ENCODE measurements at regions not wholly inside any gene's neighbourhood (a gene's known extent, or its start where the extent isn't known, plus 50 kb on each side); places are given as distances from the start of the nearest gene placed in this dataset.
"Not testable (repeated sequence)": the region's sequence is repeated elsewhere in the genome, so short reads cannot be mapped to it uniquely, and the experiment has no call there.

DNA sequence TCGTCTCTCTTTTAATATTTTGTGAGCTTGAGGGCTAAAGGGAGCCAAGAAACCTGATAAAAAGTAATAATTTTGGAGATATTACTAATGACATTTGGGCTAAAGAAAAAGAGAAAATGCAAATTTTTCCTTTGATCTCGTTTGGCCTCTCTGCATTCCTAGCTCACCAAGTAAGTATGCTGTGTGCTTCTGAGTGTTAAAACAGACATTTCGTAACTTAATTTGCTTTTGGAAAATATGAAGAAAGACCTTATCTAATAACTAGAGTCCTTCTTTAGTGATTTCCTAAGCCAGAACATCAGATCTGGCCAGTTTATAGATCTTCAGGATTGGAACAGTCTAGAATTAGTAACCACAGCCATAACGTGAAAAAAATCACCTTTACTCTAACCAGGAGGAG, 872.9 kb upstream of the SLC35B3 start:
- no peak for DNase-seq (ENCODE audit: low spot score)

DNA sequence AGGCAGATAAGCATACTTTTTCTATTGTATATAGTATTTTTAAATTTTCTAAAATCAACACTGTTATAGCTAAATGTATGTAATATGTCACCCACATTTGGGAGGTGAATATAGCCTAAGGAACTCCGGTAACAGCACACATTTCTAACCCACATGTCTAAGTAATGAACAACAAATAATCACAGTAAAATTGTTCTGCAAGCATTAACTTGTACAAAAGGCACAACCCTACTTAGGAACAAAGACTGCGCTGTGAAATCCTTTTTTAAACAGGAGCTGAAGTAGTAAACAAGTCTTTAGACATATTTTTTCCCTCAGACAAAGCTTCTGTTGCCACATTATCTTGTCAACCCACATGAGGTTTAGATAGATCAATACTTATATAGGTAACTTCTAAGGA, 872.4 kb upstream of the SLC35B3 start:
- DNase-seq (ENCODE audit: low spot score) = no peak

DNA sequence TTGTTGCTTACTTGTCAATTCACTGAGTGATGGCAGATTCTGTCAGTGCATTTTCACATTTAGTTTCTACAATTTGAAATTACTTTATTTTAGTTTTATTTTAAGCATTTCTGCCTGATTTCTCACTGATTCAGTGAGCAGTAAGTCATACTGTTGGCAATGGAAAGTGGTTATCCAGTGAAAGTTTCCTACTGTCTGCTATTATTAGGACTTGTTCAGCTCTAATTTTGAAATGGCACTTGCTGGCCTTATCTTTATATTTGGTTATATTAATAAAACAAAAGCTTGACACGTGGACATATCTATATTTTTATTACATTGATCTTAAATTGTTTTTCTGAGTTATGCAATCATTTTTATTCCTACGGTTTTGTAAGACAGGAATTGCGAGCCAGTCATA, 871.8 kb upstream of the SLC35B3 start:
- no peak for DNase-seq (ENCODE audit: low spot score)

DNA sequence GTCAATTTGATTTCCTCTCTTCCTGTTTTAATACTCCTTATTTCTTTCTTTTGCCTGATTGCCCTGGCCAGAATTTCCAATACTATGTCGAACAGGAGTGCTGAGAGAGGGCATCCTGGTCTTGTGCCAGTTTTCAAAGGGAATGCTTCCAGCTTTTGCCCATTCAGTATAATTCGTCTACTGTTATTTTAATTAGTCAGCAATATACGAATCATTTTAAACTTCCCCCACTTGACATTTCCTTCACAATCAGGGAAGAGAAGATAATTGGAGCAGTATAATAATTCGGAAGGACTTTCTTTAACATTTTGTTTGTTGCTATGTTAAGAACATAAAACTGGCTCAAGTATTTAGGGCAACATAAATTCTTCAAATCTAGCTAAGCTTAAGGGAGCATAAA, 860.3 kb upstream of the SLC35B3 start:
- DNase-seq (ENCODE audit: low spot score) = no peak

DNA sequence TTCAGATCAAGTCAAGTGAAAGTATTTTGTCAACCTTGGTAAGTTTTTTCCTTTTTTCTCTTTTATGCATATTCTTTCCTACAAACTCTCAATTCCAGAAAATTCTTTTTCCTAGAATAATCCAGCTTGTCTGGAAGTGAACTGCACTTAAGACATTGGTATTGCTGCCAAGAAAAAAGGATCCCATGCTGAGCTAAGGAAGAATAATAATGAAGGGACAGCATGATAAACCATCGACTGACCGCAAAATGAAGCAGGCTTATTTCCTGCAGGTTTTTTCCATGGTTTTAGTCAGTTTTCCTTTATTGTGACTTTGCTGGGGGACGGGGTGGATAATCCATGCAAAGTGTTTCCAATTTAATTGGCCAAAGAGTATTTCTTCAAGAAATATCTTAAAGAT, 857.6 kb upstream of the SLC35B3 start:
- DNase-seq (ENCODE audit: low spot score) = no peak

DNA sequence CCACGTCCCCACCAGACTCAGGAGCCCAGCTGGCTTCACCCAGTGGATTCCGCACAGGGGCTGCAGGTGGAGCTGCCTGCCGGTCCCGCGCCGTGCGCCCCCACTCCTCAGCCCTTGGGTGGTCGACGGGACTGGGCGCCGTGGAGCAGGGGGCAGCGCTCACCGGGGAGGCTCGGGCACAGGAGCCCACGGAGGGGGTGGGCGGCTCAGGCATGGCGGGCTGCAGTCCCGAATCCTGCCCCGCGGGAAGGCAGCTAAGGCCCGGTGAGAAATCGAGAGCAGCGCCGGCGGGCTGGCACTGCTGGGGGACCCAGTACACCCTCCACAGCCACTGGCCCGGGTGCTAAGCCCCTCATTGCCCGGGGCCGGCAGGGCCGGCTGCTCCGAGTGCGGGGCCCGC, 855.0 kb upstream of the SLC35B3 start:
- not testable (repeated sequence) for DNase-seq (ENCODE audit: low spot score)

DNA sequence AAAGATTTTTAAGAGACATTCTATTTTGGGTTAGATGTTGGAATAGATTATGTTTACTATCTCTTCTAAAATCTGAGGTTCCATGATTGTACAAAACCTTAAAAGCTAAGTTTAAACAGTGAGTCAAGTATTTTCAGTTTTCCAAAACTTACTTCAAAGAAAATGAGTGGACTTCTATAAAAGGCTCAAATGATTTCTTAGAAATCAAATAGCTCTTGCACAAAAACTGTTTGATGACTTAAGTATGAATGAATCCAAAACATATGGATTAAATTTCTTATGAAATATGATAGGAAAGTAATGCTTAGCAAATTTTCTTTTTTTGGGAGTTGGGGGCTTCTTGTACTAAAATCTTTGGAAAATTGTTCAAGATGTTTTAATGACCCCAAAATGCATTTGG, 837.3 kb upstream of the SLC35B3 start:
- DNase-seq (ENCODE audit: low spot score) = no peak

DNA sequence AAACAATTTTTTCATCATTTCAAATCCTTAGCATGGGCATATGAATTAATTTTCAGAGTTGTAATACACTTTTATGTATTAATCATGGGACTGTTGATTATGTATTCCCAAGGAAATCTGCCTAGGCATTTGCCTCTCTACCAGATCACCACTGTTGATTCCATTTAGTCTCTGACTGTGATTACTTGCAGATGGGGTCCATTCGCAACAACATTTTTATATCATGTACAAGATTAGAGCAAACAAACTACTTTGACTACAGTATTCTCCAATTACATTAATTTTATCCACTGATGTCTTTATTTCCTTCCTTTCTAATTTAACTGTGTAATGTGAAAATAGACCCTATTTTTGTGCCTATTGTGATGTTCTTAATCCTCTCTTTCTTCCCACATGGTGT, 831.4 kb upstream of the SLC35B3 start:
- DNase-seq (ENCODE audit: low spot score) = no peak

DNA sequence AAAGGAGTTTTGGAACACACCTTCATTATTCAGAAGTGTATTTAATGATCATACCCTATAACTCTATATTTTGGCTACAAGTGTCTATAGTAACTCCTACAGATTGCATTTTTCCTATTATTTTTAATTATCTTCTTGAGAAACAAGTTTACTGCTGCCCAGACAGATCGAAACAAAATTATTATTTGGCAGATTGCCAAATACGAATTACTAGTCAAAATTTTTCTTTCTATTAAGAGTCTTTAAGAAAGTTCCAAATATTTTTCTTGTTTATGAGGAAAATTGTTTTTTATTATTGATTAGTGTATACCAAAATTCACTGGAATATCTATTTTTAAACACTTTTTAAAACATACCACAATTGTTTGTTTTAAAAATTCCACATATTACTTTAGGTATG, 821.9 kb upstream of the SLC35B3 start:
- no peak for DNase-seq (ENCODE audit: low spot score)

DNA sequence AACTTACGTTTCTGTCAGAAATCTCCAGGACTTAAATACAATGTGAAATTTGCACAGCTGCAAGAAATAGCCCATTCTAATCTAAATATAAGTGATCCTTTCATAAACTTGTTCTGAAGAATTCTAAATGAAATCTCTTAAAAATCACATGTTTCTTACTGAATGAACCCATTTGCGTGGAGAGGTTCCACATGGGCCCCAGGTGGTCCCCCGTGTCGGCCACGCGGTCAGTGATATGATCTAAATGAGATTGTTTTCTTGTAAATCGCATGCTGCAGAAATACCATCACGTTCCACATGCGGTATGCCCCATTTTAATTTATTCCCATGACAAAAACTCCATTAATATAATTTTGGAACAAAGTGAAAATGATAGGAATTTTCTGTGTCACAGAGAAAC, 818.9 kb upstream of the SLC35B3 start:
- DNase-seq (ENCODE audit: low spot score) = no peak

DNA sequence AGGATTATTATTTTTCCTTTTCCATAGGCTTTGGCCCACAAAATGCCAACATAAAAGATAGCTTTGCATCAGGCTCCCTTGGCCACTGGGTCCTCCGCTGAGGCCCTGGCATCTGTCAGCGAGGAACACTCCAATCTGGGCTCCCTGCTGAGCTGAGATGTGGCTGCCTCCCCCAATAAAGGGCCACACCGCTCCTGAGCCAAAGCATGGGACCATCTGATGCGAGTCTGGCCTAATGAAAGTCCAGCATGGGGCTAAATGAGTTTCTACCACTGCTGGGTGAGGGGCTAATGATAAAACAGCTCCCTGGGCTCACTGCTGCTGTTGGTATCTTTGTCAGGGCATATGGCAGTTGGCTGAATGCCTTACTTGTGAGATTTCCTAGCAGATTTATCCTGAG, 817.5 kb upstream of the SLC35B3 start:
- no peak for DNase-seq (ENCODE audit: low spot score)

DNA sequence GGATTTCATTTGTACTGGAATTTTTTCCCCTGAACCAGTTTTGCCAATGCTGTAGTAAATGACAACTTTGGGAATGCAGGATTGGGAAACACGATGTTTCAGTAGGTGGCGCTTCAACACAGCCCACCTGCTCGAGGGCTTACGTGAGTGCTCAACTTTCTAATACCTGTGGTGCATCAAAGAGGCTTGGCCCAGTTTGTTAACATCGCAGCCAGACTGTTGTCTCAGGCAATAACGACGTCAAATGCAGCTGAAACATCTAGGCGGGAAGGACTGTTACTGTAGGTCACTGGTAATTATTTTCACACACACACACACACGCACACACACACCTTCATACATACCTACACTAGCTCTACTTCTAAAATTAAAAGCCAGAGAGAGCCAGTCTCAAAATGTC, 815.5 kb upstream of the SLC35B3 start:
- peak; percentile 45 for DNase-seq (ENCODE audit: low spot score)

DNA sequence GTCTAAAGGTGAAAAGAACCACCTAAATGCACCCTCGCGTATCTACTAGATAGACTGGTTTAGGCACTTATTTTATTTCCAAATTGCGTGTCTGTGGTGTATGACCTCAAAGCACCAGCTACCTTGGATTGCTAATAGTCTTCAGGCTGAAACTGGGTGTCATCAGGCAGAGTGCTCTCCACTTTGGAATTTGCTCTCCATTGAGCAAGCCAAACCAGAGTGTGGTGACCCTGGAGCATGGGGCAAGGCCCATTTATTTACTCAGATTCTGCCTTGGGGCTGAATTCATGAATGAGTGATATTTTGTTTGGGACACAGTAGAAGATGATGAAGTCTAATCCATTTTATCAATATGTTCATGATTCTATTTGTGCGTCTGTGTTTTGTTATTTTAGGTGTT, 812.8 kb upstream of the SLC35B3 start:
- DNase-seq (ENCODE audit: low spot score) = no peak

DNA sequence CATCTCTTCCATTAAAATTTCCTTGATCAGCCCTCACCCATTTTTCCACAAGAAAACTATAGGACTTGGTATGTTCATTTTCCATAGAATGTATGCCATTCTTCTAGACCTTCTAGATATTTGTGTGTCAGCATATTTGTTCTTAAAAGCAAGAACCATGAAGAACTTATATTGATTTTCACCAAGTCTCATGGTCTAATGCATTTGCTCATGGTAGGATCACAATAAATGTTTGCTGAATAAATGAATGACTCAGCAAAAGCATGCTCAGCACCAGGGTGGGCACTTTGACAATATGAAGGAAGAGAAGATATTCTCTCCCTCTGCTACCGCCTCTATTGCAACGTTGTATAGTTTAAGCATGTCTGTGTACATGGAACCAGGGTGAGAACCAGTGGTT, 805.5 kb upstream of the SLC35B3 start:
- no peak for DNase-seq (ENCODE audit: low spot score)

DNA sequence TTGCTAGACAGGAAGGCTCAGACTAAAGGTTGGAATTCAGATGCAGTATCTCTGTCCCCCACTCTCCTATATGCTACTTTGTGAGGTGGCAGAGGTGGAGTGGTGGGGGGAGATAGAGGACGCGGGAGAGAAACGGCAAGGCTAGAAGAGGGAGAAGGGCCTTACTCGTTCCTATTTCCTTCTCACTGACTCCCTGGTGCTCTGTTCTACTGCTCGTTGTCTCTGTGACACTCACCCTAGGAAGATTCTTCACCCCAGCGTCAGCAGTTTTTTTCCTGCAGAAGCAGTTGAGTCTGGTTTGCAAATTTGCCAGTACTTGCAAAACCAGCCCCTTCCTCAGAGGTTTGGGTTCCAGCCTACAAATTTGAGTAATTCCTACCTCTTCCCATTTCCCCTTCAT, 801.1 kb upstream of the SLC35B3 start:
- no peak for DNase-seq (ENCODE audit: low spot score)

DNA sequence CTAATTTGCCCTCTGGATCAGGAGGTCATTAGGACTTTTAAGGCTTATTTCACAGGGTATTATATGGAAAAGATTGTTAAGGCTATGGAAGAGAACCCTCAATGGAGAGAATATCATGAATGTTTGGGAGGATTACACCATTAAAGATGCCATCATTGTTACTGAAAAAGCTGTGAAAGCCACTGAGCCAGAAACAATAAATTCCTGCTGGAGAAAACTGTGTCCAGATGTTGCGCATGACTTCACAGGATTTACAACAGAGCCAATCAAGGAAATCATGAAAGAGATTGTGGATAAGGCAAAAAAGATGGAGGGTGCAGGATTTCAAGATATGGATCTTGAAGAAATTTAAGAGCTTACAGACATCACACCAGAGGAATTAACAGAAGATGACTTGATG, 798.3 kb upstream of the SLC35B3 start:
- DNase-seq (ENCODE audit: low spot score) = no peak

DNA sequence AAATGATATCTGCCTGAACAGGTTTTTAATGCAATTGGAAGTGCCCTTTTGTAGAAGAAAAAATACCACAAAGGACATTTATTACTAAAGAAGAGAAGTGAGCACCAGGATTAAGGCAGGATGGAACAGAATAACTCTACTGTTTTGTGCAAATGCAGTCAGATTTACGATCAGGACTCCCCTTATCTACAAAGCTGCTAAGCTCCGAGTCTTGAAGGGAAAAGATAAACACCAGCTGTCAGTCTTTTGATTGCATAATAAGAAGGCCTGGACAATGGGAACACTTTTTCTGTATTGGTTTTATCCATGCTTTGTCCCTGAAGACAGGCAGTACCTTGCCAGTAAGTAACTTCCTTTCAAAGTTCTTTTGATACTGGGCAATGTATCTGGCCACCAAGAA, 797.9 kb upstream of the SLC35B3 start:
- no peak for DNase-seq (ENCODE audit: low spot score)

DNA sequence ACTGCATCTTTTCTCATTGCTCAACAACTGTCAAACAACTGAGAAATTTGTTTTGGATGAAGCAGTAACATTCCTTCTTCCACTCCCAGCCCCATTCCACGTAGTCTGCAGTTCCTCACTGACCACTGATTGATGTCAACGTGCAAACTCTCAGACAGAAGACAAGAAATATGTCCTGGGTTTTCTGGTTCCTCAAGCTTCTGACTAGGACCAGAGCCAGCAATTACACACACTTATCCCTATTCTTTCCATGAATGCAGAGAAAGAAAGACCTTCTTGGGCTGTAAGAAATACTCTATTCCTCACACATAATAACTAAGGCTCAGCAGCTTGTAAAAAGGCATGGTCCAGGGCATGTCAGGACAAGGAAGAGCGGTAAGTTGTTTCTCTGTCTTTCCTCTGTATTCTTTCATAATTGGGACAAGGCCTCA, 790.1 kb upstream of the SLC35B3 start:
- no peak for DNase-seq (ENCODE audit: low spot score)

DNA sequence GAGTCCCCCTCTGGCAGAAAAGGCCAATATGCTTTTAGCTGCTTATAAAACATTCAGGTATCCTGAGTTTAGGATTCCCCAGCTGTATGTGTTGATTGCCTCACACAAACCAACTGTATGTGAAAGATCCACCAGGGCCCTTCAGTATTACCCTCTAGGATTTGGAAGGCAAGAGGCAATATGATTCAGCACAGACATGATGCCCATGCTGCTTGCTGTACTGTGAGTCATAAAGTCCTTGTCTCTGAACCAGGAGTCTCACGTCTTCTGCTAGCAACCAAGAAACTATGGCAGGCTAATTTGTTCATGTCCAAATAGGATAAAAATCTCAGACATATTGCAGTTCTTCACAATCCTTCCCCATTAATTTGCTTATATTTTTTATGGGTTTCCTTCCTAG, 789.2 kb upstream of the SLC35B3 start:
- DNase-seq (ENCODE audit: low spot score) = no peak

DNA sequence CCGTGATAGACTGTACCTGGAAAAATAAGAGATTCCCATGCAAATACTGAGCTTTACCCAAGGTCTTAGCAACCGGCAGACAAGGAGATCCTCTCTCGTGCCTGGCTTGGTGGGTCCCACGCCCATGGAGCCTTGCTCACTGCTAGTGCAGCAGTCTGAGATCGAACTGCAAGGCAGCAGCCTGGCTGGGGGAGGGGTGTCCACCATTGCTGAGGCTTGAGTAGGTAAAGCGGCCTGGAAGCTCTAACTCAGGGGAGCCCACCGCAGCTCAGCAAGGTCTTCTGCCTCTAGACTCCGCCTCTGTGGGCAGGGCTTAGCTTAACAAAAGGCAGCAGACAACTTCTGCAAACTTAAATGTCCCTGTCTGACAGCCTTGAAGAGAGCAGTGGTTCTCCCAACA, 778.4 kb upstream of the SLC35B3 start:
- not testable (repeated sequence) for DNase-seq (ENCODE audit: low spot score)

DNA sequence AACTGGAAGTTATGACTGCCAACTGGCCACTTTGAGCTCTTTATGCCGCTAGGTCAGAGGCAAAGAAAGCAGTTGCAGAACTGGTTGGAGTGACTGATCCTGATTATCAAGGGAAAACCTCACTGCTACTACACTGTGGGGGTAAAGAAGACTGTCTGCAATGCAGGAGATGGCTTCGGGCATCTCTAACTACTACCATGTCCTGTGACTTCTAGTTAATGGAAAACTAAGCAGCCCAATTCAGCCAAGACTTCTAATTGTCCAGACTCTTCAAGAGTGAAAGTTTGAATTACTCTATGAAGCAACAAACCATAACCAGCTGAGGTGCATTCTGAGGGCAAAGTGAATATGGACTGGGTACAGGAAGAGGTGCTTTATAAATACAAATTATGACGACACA, 773.6 kb upstream of the SLC35B3 start:
- no peak for DNase-seq (ENCODE audit: low spot score)

DNA sequence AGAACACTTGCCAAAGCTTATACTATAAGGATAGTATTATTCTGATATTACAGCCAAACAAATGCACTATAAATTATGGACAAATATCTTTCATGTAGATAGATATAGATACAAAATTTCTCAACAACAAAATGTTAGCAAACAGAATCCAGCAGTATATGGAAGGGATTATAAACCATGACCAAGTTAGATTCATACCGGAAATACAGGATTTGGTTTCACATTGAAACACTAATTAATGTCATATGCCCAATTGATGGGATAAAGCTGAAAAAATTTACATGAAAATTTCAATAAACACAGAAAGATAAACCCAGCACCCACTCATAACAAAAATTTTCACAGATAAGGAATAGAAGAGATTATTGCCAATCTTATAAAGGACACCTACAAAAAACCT, 770.3 kb upstream of the SLC35B3 start:
- no peak for DNase-seq (ENCODE audit: low spot score)

DNA sequence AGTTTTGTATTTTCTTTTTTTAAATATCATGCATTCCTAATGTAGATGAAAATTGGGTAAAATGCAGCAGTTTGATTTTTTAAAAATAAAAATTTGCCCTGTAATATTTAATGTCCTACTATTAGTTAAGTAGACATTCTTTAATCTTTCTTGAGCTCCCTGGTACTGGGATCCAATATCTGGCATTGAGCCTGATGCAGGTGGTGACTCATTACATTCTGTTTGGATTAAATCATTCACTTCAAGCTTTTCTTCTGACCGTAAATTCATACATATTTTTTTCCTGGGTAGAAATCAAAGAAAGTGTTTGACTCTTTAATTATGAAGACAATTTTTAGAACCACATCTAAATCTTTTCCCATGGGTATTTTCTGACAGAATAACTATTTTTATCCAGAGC, 768.8 kb upstream of the SLC35B3 start:
- DNase-seq (ENCODE audit: low spot score) = no peak

DNA sequence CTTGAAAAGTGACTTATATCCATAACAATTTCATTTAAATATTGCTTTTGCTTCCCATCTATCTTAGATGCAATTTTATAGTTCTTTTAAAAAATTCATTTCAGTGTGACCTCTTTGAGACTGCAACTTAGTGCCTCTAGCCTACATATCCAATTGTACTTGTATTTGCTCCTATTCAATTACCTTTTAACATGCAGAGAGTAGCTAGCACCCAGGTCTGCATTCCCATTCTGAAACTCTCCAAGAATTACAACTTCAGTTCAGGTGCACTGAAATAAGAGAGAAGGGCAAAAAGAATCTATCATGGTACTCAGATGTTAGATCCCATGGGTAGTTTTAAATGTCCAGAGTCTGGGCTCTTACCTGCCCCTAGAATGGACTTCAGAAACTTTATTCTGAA, 765.4 kb upstream of the SLC35B3 start:
- no peak for DNase-seq (ENCODE audit: low spot score)

DNA sequence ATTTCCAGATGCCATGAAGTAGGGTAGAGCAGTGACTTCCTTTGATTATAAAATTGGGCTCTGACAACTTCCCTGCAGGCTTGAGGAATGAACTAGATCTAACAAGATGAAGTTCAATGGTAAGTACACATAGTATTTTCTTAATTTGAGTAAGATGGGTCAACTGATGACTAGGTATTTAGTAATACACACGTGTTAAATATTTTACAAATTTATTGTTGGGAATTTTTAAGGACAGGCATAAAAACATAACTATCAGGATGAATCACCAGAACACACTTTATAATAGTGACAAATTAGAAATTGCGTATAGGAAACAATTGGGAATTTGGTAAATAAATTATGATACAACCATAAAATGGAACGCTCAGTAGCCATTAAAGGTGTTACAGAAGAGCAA, 762.4 kb upstream of the SLC35B3 start:
- DNase-seq (ENCODE audit: low spot score) = no peak
